PC-3 (cell line): ENCODE measurements at regions not wholly inside any gene's neighbourhood (a gene's known extent, or its start where the extent isn't known, plus 50 kb on each side); places are given as distances from the start of the nearest gene placed in this dataset.
"Not testable (repeated sequence)": the region's sequence is repeated elsewhere in the genome, so short reads cannot be mapped to it uniquely, and the experiment has no call there.

Experiments
- CTCF ChIP-seq: fragments of 300-600 bp; sonication (generic); conservative IDR thresholded peaks from 2 replicates; pipeline ENCODE4 v1.5.1; 2017; ENCODE audit warnings: antibody characterized with exemption, low read depth, mild to moderate bottlenecking, low read length
- EZH2 ChIP-seq: fragments of 300-600 bp; sonication (generic); IDR thresholded peaks from one replicate; pipeline ENCODE4 v1.6.1; 2017; ENCODE audit warnings: antibody characterized with exemption, mild to moderate bottlenecking, low read length; ENCODE audit not compliant: unreplicated experiment
- EZH2phosphoT487 ChIP-seq: fragments of 300-600 bp; sonication (generic); IDR thresholded peaks from 2 replicates; pipeline ENCODE4 v1.6.1; 2018; ENCODE audit warnings: mild to moderate bottlenecking, antibody characterized with exemption, low read length, borderline replicate concordance

- TF ChIP-seq CTCF, EZH2, EZH2phosphoT487: not testable (repeated sequence)
Observed at GRCh38 chr5:123280854-123281253, 142.3 kb downstream of the CEP120 start.
